ENCODE measurements at regions not wholly inside any gene's neighbourhood (a gene's known extent, or its start where the extent isn't known, plus 50 kb on each side); places are given as distances from the start of the nearest gene placed in this dataset.
"Not testable (repeated sequence)": the region's sequence is repeated elsewhere in the genome, so short reads cannot be mapped to it uniquely, and the experiment has no call there.

DNA sequence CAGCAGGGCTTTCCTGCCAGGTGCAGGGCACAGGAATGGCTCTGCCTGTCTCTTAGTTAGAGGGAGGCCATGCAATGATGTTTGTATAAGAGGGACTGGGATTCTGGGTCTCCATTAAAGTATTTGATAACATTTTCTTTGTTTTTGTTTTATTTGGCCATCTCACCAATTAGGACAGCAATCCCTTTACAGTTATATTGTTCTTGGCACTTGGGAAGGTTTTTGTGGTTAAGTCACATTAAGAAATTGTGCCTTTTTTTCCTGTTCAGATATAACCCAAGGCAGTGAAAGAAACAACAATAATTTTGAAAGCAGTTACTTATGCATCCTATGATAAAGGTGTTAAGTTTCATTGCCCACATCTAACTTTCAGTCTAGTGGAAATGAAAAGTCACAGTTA, 237.4 kb upstream of the PRSS58 start:
- not testable (repeated sequence) for DNase-seq

DNA sequence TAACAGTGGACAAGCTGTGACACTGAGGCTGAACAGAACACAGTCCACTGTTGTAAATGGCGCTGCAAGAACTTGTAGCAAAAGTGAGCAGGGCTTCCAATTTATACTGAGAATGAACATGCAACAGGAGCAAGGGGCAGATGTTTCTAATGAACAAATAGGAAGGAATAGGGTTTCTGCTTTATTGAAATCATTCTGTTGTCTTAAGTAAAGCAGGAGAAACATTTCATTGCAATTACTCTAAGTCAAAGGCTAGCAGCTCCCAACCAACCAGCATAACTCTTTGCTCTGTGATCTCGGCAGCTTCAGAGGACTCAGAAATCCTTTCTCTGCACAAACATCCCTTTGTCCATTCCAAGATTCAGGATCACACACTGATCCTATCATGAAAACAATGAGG, 236.2 kb upstream of the PRSS58 start:
- DNase-seq, result no peak

DNA sequence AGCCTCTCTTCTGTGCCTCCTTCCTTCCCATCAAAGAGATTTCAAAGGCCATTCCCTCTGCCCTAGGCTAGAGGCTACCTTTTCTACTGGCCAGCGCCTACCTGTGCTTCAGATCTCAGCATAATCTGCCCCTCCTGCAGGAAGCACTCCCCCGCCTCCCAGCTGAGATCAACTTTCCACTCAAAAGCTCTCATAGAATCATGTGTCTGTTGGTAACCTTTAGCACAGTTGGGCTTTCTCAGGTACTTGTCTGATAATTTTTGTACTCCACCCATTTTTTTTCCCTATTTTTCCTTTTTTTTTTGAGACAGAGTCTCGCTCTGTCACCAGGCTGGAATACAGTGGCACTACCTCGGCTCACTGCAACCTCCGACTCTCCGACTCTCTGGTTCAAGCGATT, 231.0 kb upstream of the PRSS58 start:
- DNase-seq, result no peak

DNA sequence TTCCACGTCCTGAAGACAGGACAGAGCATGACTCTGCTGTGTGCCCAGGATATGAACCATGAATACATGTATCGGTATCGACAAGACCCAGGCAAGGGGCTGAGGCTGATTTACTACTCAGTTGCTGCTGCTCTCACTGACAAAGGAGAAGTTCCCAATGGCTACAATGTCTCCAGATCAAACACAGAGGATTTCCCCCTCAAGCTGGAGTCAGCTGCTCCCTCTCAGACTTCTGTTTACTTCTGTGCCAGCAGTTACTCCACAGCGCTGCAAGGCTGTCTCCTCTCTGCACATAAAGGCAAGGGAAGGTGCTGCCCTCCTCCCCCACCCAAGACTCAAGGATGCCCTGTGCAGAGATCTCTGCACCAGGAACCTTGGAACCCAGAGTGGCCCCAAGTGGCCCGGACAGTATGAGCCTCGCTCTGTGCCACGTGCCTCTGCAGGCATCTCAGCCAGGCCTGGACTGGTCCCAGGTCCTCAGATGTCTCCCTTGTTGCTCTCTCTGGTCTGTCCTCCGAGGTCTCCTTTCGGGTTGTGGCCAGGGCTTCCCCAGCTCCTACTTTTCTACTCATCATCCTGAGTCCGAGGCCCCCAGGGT, 230.3 kb upstream of the PRSS58 start:
- DNase-seq, result no peak

DNA sequence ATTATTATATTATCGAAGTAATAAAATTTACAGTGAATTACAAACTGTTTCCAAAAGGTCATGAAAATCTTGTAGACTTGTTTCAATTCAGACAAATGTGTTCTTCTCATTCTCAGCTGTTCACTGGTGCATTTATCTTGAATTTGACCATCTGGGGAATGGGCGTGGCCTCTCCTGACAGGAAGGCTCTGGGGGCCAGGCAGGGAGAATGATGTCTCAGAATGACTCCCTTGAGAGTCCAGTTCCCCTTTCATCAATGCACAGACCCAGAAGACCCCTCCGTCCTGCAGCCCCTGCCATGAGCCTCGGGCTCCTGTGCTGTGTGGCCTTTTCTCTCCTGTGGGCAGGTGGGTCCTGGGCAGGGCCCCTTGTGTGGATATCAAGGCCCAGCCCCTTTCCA, 229.7 kb upstream of the PRSS58 start:
- DNase-seq, result not testable (repeated sequence)

DNA sequence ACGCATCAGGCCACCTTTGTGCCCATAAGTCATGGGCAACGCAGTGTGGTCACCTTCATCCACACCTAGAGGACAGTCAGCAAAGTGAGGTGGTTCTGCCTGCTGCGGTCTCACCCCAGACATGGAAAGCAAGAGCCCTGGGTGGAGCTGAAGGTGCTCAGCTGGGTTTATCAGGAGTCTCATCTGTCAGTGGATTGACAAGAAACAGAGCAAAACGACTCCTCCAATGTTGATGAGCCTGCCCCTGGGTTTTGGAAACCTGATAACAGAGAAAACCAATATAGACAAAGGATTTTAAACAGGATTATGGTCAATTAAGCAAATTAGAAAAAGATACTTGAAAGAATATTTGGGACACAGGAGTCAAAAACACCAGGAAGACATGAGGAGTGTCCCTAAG, 229.3 kb upstream of the PRSS58 start:
- DNase-seq, result no peak

DNA sequence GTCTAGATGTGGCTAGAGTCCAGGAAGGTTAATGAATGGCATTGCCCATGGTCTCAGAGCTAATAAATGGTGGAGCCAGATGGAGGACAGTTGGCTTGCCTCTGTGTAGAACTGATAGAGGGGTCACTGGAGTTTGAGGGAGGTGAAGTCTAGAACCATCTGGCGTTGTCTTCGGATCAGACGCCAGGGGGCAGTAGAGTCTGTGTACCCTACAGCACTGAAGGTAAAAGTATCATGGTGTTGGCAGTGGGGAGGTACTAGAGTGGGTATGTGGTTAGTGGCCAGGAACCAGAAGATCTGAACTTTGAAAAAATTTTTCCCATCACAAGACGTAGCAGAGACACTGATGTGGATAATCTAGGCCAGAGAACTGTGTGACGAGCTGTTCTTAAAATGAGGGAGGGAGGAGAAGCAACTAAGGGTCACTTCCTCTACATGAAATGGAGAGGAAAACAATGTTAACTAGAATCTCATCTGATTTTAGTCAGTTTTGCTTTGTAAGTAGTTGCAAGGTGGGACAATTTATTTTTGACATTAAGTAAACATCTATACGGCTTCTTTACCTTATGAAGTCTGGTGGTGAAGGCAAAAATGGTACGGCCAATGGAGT, 227.9 kb upstream of the PRSS58 start:
- DNase-seq, result no peak

DNA sequence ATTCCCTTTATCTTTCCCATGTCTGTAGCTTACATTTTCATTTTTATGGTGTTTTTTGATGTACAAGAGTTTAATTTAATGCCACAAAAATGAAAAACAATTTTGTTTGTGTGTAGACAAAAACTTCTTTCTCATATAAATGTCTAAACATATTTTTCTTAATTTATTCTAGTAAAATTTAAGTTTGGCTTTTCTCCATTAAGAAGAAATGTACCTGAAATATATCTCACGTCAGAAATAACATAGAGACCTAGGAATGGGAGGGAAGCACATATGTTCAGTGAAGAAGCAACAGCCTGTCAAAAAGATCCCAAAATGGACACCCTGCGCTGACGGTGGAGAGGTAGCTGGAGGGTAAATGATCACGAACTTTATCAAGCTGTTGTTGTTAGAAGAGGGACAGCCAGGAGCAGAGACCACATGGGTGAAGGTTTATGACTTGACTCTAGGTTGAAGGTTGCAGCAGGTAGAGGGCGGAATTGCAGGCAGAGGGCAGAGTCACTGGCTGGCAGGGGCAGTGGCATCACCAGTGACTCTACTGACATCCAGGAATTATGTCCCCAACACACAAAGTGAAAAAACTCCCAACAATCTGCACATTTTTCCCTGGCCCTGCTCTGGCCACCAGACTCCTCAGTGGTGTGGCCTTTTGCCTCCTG, 225.9 kb upstream of the PRSS58 start:
- DNase-seq, result no peak

DNA sequence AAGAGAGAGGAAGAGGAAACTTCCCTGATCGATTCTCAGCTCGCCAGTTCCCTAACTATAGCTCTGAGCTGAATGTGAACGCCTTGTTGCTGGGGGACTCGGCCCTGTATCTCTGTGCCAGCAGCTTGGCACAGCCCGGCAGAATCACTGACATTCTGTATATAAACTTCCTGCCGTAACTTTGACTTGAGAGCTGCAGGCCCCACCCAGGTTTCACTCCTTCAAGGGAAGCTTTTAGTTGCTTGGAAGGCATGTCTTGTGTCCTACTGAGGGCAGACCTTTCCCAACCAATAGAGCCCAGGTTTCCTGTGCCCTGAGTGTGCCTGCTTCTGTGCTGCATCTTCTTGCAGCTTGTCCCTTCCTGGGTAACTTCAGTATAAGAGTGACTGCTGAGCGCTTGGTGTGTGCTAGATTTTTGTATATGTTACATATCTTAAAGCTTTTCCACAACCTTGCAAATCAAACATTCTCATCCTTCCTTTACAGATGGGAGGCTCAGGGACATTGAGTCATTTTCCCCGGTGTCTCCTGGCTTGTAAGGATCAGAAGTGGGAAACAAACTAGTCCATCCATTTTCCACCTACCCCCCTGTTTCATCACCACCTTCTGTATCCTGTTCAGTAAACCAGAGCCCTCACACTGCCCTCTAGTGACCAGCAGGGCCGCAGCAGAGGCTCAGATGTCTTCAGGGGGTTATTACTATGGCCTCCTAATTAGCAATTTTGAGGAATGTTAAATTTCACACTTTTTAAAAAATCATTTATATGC, 225.2 kb upstream of the PRSS58 start:
- DNase-seq, result no peak

DNA sequence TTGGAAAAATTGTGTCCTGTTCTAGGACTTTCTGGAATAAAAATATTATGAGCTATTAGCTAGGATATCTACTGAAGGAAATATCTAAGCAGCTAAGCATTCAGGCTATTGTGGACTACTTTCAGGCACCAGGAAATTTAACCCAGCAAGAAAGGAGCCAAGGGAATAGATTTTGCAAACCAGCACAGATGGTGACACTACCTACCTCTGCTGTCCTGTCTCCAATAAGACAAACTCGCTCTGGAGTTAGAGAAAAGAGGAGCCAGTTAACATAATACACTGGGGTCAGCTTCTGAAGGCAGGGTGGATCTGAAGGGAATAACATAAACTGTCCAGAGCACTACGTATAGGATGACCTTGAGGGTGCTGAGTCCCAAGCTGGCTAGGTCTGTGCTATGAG, 223.7 kb upstream of the PRSS58 start:
- no peak for DNase-seq

DNA sequence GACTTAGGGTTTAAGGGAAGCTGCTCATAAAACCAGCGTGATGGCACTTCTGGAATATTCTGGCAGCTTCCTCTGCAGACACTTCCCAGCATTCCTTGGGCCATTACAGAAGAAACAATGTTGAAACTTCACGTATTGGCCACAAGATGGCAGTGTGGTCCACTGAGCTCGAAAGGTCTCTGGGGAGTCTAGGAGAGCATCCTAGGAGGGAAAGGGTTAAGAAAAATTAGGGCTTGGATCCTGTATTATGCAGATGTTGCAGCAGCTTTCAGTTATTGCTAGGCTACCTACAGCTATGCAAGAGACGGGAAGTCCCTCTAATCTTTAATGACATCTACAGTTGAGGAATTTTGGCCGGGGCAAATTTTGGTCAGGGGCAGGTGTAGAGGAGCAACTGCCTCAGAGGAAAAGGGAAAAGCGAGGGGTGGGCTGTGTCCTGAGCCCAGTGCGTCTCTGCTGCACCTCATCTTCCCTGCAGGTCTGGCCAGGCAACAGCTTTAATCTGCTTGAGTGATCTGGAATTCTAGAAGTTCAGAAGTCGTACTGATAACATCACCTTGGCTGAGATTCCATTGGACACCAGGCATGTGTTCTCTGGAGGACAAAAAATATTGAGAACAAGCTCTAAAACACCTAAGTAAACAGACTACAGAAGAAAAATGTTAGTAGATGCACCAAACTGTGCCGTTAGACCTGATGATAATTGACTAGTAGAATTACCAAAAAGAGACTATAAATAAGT, 220.8 kb upstream of the PRSS58 start:
- DNase-seq, result peak; percentile 3

DNA sequence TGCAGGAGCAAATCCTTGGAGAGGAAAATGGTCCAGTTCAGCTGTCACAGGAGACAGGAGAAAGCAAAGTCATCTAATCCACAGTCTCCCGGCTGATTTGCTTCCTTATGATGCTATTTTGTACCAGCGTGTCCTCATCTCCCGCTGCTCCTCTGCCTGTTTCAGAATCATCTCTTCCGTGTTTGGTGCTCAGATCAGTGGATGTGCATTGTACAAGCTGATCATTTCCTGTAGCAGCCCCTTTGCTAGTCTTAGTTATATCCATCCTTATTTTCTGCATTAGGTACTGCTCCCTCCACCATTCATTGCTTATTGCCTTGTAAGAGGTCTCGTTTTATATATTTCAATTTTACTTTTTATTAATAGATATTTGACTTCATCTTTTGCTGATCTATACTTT, 219.9 kb upstream of the PRSS58 start:
- not testable (repeated sequence) for DNase-seq

DNA sequence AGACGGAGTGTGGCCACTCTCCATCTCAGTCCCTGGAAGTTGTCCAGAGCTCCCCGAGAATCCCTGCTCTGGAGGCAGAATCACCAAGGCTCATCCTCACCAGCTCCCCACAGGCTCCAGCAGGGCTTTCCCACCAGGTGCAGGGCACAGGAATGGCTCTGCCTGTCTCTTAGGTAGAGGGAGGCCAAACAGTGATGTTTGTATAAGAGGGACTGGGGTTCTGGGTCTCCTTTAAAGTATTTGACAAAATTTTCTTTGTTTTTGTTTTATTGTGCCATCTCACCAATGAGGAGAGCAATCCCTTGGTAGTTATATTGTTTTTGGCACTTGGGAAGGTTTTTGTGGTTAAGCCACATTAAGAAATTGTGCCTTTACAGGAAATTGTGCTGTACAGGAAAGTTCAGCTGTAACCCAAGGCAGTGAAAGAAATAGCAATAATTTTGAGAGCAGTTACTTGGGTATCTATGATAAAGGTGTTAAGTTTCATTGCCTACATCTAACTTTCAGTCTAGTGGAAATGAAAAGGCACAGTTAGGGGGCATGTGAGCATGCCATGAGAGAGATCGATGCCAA, 219.3 kb upstream of the PRSS58 start:
- no peak for DNase-seq

DNA sequence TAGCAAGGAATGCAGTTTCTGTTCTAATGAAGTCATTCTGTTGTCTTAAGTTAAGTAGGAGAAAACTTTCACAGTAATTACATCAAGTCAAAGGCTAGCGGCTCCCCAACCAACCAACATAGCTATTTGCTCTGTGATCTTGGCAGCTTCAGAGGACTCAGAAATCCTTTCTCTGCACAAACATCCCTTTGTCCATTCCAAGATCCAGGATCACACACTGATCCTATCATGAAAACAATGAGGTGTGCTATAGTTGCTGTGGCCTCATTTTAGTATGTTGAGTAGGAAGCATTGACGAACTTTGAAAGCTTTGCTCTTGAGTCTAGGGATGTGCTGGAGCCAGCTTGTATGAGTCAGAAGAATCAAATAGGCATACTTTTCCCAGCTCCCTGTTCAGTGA, 218.2 kb upstream of the PRSS58 start:
- DNase-seq, result no peak

DNA sequence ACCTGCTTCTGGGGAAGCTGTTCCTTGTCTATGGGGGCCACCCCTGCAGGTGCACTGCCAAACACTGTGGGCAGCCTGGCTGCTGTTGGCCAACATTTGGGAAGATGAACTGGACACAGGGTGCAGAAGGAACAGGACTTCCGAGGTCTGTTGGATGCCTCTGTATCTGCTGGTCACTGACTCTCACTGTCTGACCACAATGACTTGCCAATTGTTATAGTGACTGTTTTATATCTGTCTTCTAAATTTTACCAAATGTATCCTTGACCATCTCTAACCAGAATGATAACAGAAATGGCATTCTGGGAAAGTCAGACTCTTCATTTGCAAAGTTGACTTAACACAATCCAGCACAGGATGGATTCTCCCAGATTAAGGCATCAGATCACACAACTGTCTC, 214.0 kb upstream of the PRSS58 start:
- no peak for DNase-seq

DNA sequence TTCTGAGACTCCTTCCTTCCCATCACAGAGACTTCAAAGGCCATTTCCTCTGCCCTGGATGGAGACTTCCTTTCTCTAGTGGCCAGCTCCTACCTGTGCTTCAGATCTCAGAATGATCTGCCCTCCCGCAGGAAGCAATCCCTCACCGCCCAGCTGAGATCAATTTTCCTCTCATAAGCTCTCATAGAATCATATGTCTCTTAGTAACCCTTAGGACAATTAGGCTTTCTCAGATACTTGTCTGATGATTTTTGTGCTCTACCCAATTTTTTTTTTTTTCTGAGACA, 212.6 kb upstream of the PRSS58 start:
- no peak for DNase-seq

DNA sequence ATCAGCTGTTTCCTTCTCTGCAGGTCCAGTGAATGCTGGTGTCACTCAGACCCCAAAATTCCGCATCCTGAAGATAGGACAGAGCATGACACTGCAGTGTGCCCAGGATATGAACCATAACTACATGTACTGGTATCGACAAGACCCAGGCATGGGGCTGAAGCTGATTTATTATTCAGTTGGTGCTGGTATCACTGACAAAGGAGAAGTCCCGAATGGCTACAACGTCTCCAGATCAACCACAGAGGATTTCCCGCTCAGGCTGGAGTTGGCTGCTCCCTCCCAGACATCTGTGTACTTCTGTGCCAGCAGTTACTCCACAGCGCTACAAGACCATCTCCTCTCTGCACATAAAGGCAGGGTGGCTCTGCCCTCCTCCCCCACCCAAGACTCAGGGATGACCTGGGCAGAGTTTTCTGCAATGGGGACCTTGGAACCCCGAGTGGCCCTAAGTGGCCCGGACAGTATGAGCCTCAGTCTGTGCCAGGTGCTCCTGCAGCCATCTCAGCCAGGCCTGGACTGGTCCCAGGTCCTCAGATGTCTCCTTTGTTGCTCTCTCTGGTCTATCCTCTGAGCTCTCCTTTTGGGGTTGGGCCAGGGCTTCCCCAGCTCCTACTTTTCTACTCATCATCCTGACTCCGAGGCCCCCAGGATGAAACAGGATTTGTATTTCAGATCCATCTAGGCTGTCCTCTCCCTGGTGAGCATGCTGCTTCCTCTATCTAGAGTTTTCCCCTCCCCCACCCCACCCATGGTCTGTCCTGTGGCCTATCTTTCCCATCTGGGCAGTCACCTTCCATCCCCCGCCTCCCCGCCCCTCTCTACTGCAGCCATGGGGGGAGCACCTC, 212.1 kb upstream of the PRSS58 start:
- no peak for DNase-seq

DNA sequence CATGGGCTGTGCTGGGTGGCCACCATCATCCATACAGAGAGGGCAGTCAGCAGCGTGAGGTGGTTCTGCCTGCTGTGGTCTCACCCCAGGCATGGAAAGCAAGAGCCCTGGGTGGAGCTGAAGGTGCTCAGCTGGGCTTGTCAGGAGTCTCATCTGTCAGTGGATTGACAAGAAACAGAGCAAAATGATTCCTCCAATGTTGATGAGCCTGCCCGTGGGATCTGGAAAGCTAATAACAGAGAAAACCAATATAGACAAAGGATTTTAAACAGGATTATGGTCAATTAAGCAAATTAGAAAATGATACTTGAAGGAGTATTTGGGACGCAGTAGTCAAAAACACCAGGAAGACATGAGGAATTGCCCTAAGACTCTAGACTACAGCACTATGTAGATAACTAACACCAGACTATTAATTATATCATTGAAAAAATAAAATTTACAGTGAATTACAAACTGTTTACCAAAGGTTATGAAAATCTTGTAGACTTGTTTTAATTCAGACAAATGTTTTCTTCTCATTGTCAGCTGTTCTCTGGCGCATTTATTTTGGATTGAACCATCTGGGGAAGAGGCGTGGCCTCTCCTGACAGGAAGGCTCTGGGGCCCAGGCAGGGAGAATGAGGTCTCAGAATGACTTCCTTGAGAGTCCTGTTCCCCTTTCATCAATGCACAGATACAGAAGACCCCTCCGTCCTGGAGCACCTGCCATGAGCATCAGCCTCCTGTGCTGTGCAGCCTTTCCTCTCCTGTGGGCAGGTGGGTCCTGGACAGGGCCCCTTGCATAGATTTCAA, 211.2 kb upstream of the PRSS58 start:
- no peak for DNase-seq

DNA sequence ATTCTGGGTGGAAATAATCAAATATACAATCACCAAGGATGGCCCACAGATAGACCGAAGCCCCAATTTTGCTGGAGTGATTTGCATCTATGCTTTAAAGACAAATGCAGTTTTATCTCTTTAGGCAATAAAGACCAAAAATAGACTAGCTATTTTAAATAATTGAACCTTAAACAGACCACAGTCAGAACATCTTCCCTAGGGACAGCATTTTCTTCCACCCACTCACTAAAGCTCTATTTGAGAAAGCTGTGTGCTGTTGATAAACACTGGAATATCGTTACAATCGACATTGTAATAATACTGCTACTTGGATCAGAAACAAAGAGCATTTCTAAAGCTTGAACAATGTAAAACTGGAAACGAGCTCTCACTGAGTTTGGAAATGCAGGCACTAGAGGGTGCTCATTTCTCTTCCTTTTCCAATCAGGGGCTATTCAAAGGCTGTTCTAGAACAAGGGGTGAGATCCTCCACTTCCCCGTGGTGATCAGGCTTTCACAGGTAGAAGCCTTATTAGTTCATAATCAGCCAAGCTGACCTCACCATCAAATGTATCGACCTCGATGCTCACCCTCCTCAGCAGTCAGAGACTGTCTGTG, 209.3 kb upstream of the PRSS58 start:
- DNase-seq, result not testable (repeated sequence)

DNA sequence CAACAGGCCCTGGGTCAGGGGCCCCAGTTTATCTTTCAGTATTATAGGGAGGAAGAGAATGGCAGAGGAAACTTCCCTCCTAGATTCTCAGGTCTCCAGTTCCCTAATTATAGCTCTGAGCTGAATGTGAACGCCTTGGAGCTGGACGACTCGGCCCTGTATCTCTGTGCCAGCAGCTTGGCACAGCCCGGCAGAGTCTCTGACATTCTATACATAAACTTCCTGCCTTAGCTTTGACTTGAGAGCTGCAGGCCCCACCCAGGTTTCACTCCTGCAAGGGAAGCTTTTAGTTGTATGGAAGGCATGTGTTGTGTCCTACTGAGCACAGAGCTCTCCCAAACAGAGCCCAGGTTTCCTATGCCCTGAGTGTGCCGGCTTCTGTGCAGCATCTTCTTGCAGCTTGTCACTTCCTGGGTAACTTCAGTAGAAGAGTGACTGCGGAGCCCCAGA, 205.6 kb upstream of the PRSS58 start:
- DNase-seq, result no peak

DNA sequence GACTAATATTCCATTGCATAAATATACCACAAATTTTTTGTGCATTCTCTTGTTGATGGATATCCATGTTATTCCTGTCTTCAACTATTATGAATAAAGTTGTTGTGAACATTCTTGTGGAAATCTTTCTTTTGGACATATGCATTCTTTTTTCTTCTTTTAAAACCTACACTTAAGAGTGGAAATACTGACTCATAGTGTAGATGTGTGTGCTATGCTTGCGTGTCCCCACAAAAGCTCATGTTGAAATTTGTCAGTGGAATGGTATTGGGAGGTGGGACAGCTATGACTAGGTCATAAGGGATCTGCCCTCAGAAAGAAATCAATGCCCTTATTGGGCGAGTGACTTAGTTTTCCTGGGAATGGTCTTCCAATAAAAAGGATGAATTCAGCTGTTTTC, 203.6 kb upstream of the PRSS58 start:
- no peak for DNase-seq

Measured in NCI-H1694 treated with DMSO at 0.1 percent for 48 hours (cell line).